ENCODE measurements at regions not wholly inside any gene's neighbourhood (a gene's known extent, or its start where the extent isn't known, plus 50 kb on each side); places are given as distances from the start of the nearest gene placed in this dataset.

GRCh38 chr3:81041331-81041730, 720.1 kb downstream of the GBE1 start:
- no peak for DNase-seq

- no peak for DNase-seq
Observed at GRCh38 chr3:81040107-81040506, 721.3 kb downstream of the GBE1 start.

GRCh38 chr3:81033684-81034083, 727.8 kb downstream of the GBE1 start:
- no peak for DNase-seq

GRCh38 chr3:81033185-81033584, 728.3 kb downstream of the GBE1 start:
- no peak for DNase-seq

GRCh38 chr3:81029861-81030260, 731.6 kb downstream of the GBE1 start:
- DNase-seq: no peak

GRCh38 chr3:81027344-81027743, 734.1 kb downstream of the GBE1 start:
- DNase-seq: no peak

- DNase-seq: no peak
Observed at GRCh38 chr3:81024560-81024959, 736.9 kb downstream of the GBE1 start.

- no peak for DNase-seq
Observed at GRCh38 chr3:81022339-81022738, 739.1 kb downstream of the GBE1 start.

GRCh38 chr3:81013360-81013759, 748.1 kb downstream of the GBE1 start:
- no peak for DNase-seq

- DNase-seq: no peak
Observed at GRCh38 chr3:81005992-81006391, 755.5 kb downstream of the GBE1 start.

- no peak for DNase-seq
Observed at GRCh38 chr3:81003817-81004216, 757.6 kb downstream of the GBE1 start.

GRCh38 chr3:81003008-81003645, 758.3 kb downstream of the GBE1 start:
- DNase-seq: no peak

GRCh38 chr3:80999481-80999880, 762.0 kb downstream of the GBE1 start:
- DNase-seq: no peak

- DNase-seq: no peak
Observed at GRCh38 chr3:80998022-80998421, 763.4 kb downstream of the GBE1 start.

GRCh38 chr3:80997622-80998021, 763.8 kb downstream of the GBE1 start:
- DNase-seq: no peak

- DNase-seq: no peak
Observed at GRCh38 chr3:80994767-80995166, 766.7 kb downstream of the GBE1 start.

GRCh38 chr3:80994085-80994665, 767.3 kb downstream of the GBE1 start:
- DNase-seq: no peak

- DNase-seq: no peak
Observed at GRCh38 chr3:80993241-80993945, 768.1 kb downstream of the GBE1 start.

GRCh38 chr3:80983753-80984152, 777.7 kb downstream of the GBE1 start:
- no peak for DNase-seq

GRCh38 chr3:80978216-80978969, 783.1 kb downstream of the GBE1 start:
- DNase-seq: no peak

GRCh38 chr3:80970292-80970691, 791.2 kb downstream of the GBE1 start:
- no peak for DNase-seq

- DNase-seq: no peak
Observed at GRCh38 chr3:80929576-80929975, 831.9 kb downstream of the GBE1 start.

GRCh38 chr3:80914854-80915253, 846.6 kb downstream of the GBE1 start:
- no peak for DNase-seq

GRCh38 chr3:80898211-80898610, 863.2 kb downstream of the GBE1 start:
- no peak for DNase-seq
